Adipocyte (in vitro differentiated cells): ENCODE measurements at regions not wholly inside any gene's neighbourhood (a gene's known extent, or its start where the extent isn't known, plus 50 kb on each side); places are given as distances from the start of the nearest gene placed in this dataset.
A peak's percentile ranks its signal among the peaks of the same experiment; 100 is the strongest.
"Not testable (repeated sequence)": the region's sequence is repeated elsewhere in the genome, so short reads cannot be mapped to it uniquely, and the experiment has no call there.

Source experiments
- DNase-seq: peaks from one replicate; pipeline ENCODE4 v3.0.0-alpha.2; 2015; ENCODE audit warnings: low read depth
- H3K27me3 ChIP-seq: replicated peaks from 2 replicates; pipeline ENCODE4 v1.7.0; 2013; ENCODE audit warnings: mild to moderate bottlenecking, low read length, moderate library complexity; ENCODE audit not compliant: control insufficient read depth, insufficient read depth
- H3K36me3 ChIP-seq: 2 replicates; pipeline ENCODE4 v1.7.0; 2013; ENCODE audit warnings: low read length, mild to moderate bottlenecking, moderate library complexity; ENCODE audit not compliant: control insufficient read depth, insufficient read depth, severe bottlenecking
- H3K4me1 ChIP-seq: 2 replicates; pipeline ENCODE4 v1.7.0; 2013; ENCODE audit warnings: mild to moderate bottlenecking, low read length, moderate library complexity; ENCODE audit not compliant: control insufficient read depth, insufficient read depth
- H3K4me3 ChIP-seq: 2 replicates; pipeline ENCODE4 v1.7.0; 2013; ENCODE audit warnings: mild to moderate bottlenecking, low read length, moderate library complexity
- H3K9ac ChIP-seq: 2 replicates; pipeline ENCODE4 v1.7.0; 2013; ENCODE audit warnings: mild to moderate bottlenecking, low read length, moderate library complexity
- H3K9me3 ChIP-seq: 2 replicates; pipeline ENCODE4 v1.7.0; 2013; ENCODE audit warnings: mild to moderate bottlenecking, low read length, moderate library complexity; ENCODE audit not compliant: control insufficient read depth

- Histone ChIP-seq H3K27me3 (no peaks in the 10 kb centered on the region), H3K4me1 (peaks cover 8% of the 10 kb centered on the region), H3K9ac (no peak overlapping the region), H3K9me3 (peaks cover 4% of the 10 kb centered on the region), H3K4me3 (no peak overlapping the region), H3K36me3 (no peaks in the 10 kb centered on the region)
- peak; percentile 9 for DNase-seq
Observed at GRCh38 chr2:71974846-71975245, 172.8 kb downstream of the CYP26B1 start.

- Histone ChIP-seq H3K9me3 (no peaks in the 10 kb centered on the region), H3K4me1 (peaks cover 8% of the 10 kb centered on the region), H3K36me3 (no peaks in the 10 kb centered on the region), H3K27me3 (no peaks in the 10 kb centered on the region), H3K4me3 (no peak overlapping the region), H3K9ac (no peak overlapping the region)
- DNase-seq = no peak
Observed at GRCh38 chr2:71971493-71971892, 176.2 kb downstream of the CYP26B1 start.

GRCh38 chr2:71965530-71965929, 182.1 kb downstream of the CYP26B1 start:
- DNase-seq = no peak
- no peak overlapping the region for H3K9ac ChIP-seq
- no peaks in the 10 kb centered on the region for H3K27me3 ChIP-seq
- no peaks in the 10 kb centered on the region for H3K4me1 ChIP-seq
- H3K9me3 ChIP-seq = no peaks in the 10 kb centered on the region
- H3K36me3 ChIP-seq = no peaks in the 10 kb centered on the region
- H3K4me3 ChIP-seq = no peak overlapping the region

- no peak for DNase-seq
- no peaks in the 10 kb centered on the region for H3K27me3 ChIP-seq
- H3K4me1 ChIP-seq = no peaks in the 10 kb centered on the region
- H3K4me3 ChIP-seq = no peak overlapping the region
- no peaks in the 10 kb centered on the region for H3K36me3 ChIP-seq
- peaks cover 15% of the 10 kb centered on the region for H3K9me3 ChIP-seq
- no peak overlapping the region for H3K9ac ChIP-seq
Observed at GRCh38 chr2:71962911-71963694, 184.6 kb downstream of the CYP26B1 start.

- Histone ChIP-seq H3K9me3 (peaks cover 23% of the 10 kb centered on the region), H3K4me3 (no peak overlapping the region), H3K9ac (no peak overlapping the region)
Observed at GRCh38 chr2:71962350-71962749, 185.3 kb downstream of the CYP26B1 start.

GRCh38 chr2:71961289-71962027, 186.2 kb downstream of the CYP26B1 start:
- Histone ChIP-seq H3K4me1 (no peaks in the 10 kb centered on the region), H3K9ac (no peak overlapping the region), H3K9me3 (peaks cover 27% of the 10 kb centered on the region), H3K4me3 (no peak overlapping the region), H3K36me3 (no peaks in the 10 kb centered on the region), H3K27me3 (no peaks in the 10 kb centered on the region)
- DNase-seq = no peak

More at GRCh38 chr2:71962350-71962749, 185.3 kb downstream of the CYP26B1 start:
- no peak for DNase-seq
- H3K36me3 ChIP-seq = no peaks in the 10 kb centered on the region
- no peaks in the 10 kb centered on the region for H3K27me3 ChIP-seq
- H3K4me1 ChIP-seq = no peaks in the 10 kb centered on the region

GRCh38 chr2:71959494-71959893, 188.2 kb downstream of the CYP26B1 start:
- no peak overlapping the region for H3K4me3 ChIP-seq
- H3K27me3 ChIP-seq = no peaks in the 10 kb centered on the region
- H3K9ac ChIP-seq = no peak overlapping the region
- DNase-seq = no peak
- H3K9me3 ChIP-seq = peaks cover 31% of the 10 kb centered on the region
- no peaks in the 10 kb centered on the region for H3K4me1 ChIP-seq
- no peaks in the 10 kb centered on the region for H3K36me3 ChIP-seq

- not testable (repeated sequence) for H3K27me3 ChIP-seq, H3K9ac ChIP-seq, H3K4me1 ChIP-seq, DNase-seq, H3K36me3 ChIP-seq
- Histone ChIP-seq H3K4me3 (peak overlapping the region; percentile 39), H3K9me3 (peaks cover 31% of the 10 kb centered on the region)
Observed at GRCh38 chr2:71958426-71958825, 189.2 kb downstream of the CYP26B1 start.

- Histone ChIP-seq H3K4me3 (no peak overlapping the region), H3K9me3 (peaks cover 12% of the 10 kb centered on the region), H3K27me3 (no peaks in the 10 kb centered on the region), H3K4me1 (peaks cover 33% of the 10 kb centered on the region), H3K9ac (no peak overlapping the region), H3K36me3 (no peaks in the 10 kb centered on the region)
- peak; percentile 44 for DNase-seq
Observed at GRCh38 chr2:71952572-71953188, 195.0 kb downstream of the CYP26B1 start.

GRCh38 chr2:71951718-71952404, 195.8 kb downstream of the CYP26B1 start:
- Histone ChIP-seq H3K4me3 (no peak overlapping the region), H3K36me3 (no peaks in the 10 kb centered on the region), H3K9me3 (peaks cover 5% of the 10 kb centered on the region), H3K27me3 (no peaks in the 10 kb centered on the region), H3K4me1 (peaks cover 33% of the 10 kb centered on the region), H3K9ac (no peak overlapping the region)
- no peak for DNase-seq

- Histone ChIP-seq H3K4me1 (peaks cover 33% of the 10 kb centered on the region), H3K4me3 (no peak overlapping the region), H3K27me3 (no peaks in the 10 kb centered on the region), H3K36me3 (no peaks in the 10 kb centered on the region), H3K9me3 (peaks cover under 1% of the 10 kb centered on the region), H3K9ac (peak overlapping the region; percentile 14)
- DNase-seq = no peak
Observed at GRCh38 chr2:71951083-71951468, 196.6 kb downstream of the CYP26B1 start.
